H1 (cell line): ENCODE measurements at regions not wholly inside any gene's neighbourhood (a gene's known extent, or its start where the extent isn't known, plus 50 kb on each side); places are given as distances from the start of the nearest gene placed in this dataset.

Experiments
- ASH2L ChIP-seq: fragments of 200-600, 300-600 bp; sonication (generic); IDR thresholded peaks from one replicate; pipeline ENCODE4 v1.7.1; 2017; ENCODE audit warnings: low read length
- HDAC6 ChIP-seq: IDR thresholded peaks from one replicate; pipeline ENCODE4 v1.7.1; 2012; ENCODE audit warnings: low read depth, mild to moderate bottlenecking, inconsistent platforms, low read length, moderate library complexity
- KDM1A ChIP-seq: fragments of 200-600, 300-600 bp; sonication (generic); IDR thresholded peaks from 2 replicates; pipeline ENCODE4 v1.7.1; 2016; ENCODE audit warnings: mild to moderate bottlenecking, low read length, borderline replicate concordance
- NRF1 ChIP-seq: IDR thresholded peaks from 2 replicates; pipeline ENCODE4 v1.6.1; 2011; ENCODE audit warnings: mild to moderate bottlenecking, low read depth, low read length, improper control_type of control experiment
- RFX5 ChIP-seq: IDR thresholded peaks from 2 replicates; pipeline ENCODE4 v1.6.1; 2011; ENCODE audit warnings: low read depth, low read length, improper control_type of control experiment, borderline replicate concordance
- SAP30 ChIP-seq: fragments of 300-600 bp; sonication (generic); IDR thresholded peaks from 2 replicates; pipeline ENCODE4 v1.7.1; 2012; ENCODE audit warnings: low read length, moderate library complexity, mild to moderate bottlenecking, inconsistent platforms; ENCODE audit not compliant: insufficient read depth, insufficient replicate concordance
- SP1 ChIP-seq: IDR thresholded peaks from 2 replicates; pipeline ENCODE4 v1.6.1; 2011; ENCODE audit warnings: low read depth, low read length
- TF ChIP-seq, protein P1 (sequence below): fragments of 300-600 bp; sonication (generic); IDR thresholded peaks from 2 replicates; pipeline ENCODE4 v1.7.1; 2012; ENCODE audit warnings: low read length, moderate library complexity, mild to moderate bottlenecking, inconsistent platforms; ENCODE audit not compliant: insufficient replicate concordance

DNA sequence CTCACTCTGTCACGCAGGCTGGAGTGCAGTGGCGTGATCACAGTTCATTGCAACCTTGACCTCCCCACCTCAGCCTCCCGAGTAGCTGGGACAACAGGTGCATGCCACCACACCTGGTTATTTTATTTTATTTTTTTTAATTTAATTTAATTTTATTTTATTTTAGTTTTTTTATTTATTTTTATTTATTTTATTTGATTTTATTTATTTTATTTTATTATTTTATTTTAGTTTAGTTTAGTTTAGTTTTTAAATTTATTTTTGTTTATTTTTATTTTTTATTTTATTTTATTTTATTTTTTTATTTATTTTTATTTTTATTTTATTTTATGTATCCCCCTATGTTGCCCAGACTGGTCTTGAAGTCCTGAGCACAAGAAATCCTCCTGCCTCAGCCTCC is 202.3 kb upstream of the SLCO3A1 start (continued):
- TF ChIP-seq, protein P1, sequence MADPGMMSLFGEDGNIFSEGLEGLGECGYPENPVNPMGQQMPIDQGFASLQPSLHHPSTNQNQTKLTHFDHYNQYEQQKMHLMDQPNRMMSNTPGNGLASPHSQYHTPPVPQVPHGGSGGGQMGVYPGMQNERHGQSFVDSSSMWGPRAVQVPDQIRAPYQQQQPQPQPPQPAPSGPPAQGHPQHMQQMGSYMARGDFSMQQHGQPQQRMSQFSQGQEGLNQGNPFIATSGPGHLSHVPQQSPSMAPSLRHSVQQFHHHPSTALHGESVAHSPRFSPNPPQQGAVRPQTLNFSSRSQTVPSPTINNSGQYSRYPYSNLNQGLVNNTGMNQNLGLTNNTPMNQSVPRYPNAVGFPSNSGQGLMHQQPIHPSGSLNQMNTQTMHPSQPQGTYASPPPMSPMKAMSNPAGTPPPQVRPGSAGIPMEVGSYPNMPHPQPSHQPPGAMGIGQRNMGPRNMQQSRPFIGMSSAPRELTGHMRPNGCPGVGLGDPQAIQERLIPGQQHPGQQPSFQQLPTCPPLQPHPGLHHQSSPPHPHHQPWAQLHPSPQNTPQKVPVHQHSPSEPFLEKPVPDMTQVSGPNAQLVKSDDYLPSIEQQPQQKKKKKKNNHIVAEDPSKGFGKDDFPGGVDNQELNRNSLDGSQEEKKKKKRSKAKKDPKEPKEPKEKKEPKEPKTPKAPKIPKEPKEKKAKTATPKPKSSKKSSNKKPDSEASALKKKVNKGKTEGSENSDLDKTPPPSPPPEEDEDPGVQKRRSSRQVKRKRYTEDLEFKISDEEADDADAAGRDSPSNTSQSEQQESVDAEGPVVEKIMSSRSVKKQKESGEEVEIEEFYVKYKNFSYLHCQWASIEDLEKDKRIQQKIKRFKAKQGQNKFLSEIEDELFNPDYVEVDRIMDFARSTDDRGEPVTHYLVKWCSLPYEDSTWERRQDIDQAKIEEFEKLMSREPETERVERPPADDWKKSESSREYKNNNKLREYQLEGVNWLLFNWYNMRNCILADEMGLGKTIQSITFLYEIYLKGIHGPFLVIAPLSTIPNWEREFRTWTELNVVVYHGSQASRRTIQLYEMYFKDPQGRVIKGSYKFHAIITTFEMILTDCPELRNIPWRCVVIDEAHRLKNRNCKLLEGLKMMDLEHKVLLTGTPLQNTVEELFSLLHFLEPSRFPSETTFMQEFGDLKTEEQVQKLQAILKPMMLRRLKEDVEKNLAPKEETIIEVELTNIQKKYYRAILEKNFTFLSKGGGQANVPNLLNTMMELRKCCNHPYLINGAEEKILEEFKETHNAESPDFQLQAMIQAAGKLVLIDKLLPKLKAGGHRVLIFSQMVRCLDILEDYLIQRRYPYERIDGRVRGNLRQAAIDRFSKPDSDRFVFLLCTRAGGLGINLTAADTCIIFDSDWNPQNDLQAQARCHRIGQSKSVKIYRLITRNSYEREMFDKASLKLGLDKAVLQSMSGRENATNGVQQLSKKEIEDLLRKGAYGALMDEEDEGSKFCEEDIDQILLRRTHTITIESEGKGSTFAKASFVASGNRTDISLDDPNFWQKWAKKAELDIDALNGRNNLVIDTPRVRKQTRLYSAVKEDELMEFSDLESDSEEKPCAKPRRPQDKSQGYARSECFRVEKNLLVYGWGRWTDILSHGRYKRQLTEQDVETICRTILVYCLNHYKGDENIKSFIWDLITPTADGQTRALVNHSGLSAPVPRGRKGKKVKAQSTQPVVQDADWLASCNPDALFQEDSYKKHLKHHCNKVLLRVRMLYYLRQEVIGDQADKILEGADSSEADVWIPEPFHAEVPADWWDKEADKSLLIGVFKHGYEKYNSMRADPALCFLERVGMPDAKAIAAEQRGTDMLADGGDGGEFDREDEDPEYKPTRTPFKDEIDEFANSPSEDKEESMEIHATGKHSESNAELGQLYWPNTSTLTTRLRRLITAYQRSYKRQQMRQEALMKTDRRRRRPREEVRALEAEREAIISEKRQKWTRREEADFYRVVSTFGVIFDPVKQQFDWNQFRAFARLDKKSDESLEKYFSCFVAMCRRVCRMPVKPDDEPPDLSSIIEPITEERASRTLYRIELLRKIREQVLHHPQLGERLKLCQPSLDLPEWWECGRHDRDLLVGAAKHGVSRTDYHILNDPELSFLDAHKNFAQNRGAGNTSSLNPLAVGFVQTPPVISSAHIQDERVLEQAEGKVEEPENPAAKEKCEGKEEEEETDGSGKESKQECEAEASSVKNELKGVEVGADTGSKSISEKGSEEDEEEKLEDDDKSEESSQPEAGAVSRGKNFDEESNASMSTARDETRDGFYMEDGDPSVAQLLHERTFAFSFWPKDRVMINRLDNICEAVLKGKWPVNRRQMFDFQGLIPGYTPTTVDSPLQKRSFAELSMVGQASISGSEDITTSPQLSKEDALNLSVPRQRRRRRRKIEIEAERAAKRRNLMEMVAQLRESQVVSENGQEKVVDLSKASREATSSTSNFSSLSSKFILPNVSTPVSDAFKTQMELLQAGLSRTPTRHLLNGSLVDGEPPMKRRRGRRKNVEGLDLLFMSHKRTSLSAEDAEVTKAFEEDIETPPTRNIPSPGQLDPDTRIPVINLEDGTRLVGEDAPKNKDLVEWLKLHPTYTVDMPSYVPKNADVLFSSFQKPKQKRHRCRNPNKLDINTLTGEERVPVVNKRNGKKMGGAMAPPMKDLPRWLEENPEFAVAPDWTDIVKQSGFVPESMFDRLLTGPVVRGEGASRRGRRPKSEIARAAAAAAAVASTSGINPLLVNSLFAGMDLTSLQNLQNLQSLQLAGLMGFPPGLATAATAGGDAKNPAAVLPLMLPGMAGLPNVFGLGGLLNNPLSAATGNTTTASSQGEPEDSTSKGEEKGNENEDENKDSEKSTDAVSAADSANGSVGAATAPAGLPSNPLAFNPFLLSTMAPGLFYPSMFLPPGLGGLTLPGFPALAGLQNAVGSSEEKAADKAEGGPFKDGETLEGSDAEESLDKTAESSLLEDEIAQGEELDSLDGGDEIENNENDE: no peak
- TF ChIP-seq SP1 (no peak), ASH2L (no peak), RFX5 (no peak), NRF1 (no peak), HDAC6 (no peak), SAP30 (no peak), KDM1A (no peak)
